Pancreas (tissue), 10 donors: ENCODE measurements at regions not wholly inside any gene's neighbourhood (a gene's known extent, or its start where the extent isn't known, plus 50 kb on each side); places are given as distances from the start of the nearest gene placed in this dataset.
A peak's percentile ranks its signal among the peaks of the same experiment; 100 is the strongest.

Experiments
- ATAC-seq, 4 donors: fragments of 200-7000 bp; cut with Tn5 transposase; one replicate each; pipeline versions ENCODE4 v1.8.0 to v1.9.1; 2020; ENCODE audit warnings: mild to moderate bottlenecking in 4 of 4, moderate library complexity in 4 of 4
- DNase-seq, 6 donors: peaks; one replicate each; pipeline ENCODE4 v3.0.0-alpha.2; 2020
- FAIRE-seq: peaks from 2 replicates; lab custom pipeline; 2012; peaks lifted over from hg19 to GRCh38; lab: Jason Lieb, UNC
- H3K27ac ChIP-seq, 4 donors: fragments of 200-600 bp; sonication (generic); 1 replicate in 3 of 4; 2 replicates in 1 of 4; pipeline versions ENCODE4 v1.5.0 to v1.8.0; 2020
- H3K27me3 ChIP-seq, 4 donors: fragments of 200-600 bp; one replicate each; pipeline ENCODE4 v1.8.0; 2021
- H3K36me3 ChIP-seq, 3 donors: fragments of 200-600 bp; sonication (generic) in 1 of 3; one replicate each; pipeline versions ENCODE4 v1.5.0 to v1.8.0; 2020 to 2021
- H3K4me1 ChIP-seq, 3 donors: fragments of 200-600 bp; one replicate each; pipeline ENCODE4 v1.8.0; 2021
- H3K4me3 ChIP-seq, 4 donors: fragments of 200-600 bp; sonication (generic) in 2 of 4; one replicate each; pipeline versions ENCODE4 v1.5.0 to v1.8.0; 2020 to 2021
- H3K9me3 ChIP-seq, 4 donors: fragments of 200-600 bp; one replicate each; pipeline ENCODE4 v1.8.0; 2021
- CTCF ChIP-seq, 4 donors: fragments of 200-600 bp; sonication (generic) in 3 of 4; IDR thresholded peaks; one replicate each; pipeline versions ENCODE4 v1.5.0 to v1.8.0; 2021; ENCODE audit warnings: antibody characterized with exemption in 4 of 4
- WGBS, 2 donors: extraction: QIAGEN DNeasy Blood & Tissue Kit; methylation state at CpG; one replicate each; pipeline ENCODE4 v1.1.7; 2013; 5-methylcytosine and 5-hydroxymethylcytosine counted together
- intact Hi-C, 3 donors: fragments of 100-400 bp; cut with DNase I; formaldehyde crosslinking; loops; one replicate each; pipeline versions ENCODE4 v1.11.1 to v1.14.2; 2022
- donor health status: healthy with polysubstance abuse.
- donor health status: DM: no; HTN: no; CAD: no; lungs with moderate emphysema.
- donor health status: DM: no; HTN: no; CAD: no.
- donor health status: control.
- donor health status: control.
- donor health status: Bipolar disorder and iron deficiency.
- donor health status: DM: yes; HTN: yes; CAD: no.
- donor health status: DM: no; HTN: no; CAD: no.
- donor health status: DM: no; HTN: no; CAD: no.
- donor health status: DM: yes; HTN: yes; CAD: no.

DNA sequence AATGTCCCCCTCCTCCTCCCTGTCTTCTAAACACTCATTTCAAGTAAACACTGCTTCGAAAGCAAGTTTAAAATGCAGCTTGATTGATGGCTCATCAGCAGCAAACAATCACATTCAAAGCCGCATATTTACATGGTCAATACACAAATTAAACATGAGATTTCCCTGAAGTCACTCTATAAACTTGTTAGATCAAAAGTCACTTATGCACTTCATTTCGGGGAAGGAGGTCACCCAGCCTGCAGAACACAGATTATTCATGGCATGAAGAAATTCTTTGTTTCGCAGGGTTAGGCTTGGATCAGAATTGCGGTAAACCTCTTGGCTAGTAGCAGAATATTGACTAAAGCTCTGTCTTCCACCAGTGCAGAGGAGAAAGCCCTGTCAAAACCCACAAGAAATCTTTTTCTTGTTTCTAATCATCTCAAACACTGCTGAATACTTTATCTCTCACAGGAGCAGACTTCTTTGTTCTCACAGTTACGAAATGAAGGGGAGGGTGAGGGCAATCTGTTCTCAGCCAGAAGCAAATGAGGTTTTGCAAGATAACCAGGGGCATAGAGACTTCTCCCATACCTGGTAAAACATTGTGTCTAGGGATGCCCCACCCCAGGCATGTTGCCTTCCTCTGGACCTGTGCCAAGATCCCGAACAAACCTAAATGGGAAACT is 133.3 kb upstream of the CHL1 start:
- peaks cover 0 to 6% (median 4%) of the 10 kb centered on the region in 3 donors for H3K4me1 ChIP-seq
- no peaks in the 10 kb centered on the region for H3K27me3 ChIP-seq
- H3K9me3 ChIP-seq = no peaks in the 10 kb centered on the region
- no peak for FAIRE-seq
- WGBS, 2 donors = 13 to 14% methylated on average over 7 of the region's 7 CpGs
- H3K36me3 ChIP-seq = no peaks in the 10 kb centered on the region
- H3K4me3 ChIP-seq = no peak overlapping the region
- ATAC-seq = peak in 3 of 4 donors; percentile 58 to 83 (median 70)
- TF ChIP-seq CTCF (IDR thresholded peaks at IDR 0.05) = no peak
- peak in 1 of 6 donors; percentile 21 for DNase-seq
- intact Hi-C loops = no loop called here
- H3K27ac ChIP-seq = peak overlapping the region in 1 of 4 donors; percentile 15

GRCh38 chr3:69690-70089 is 126.9 kb upstream of the CHL1 start:
- no peak for TF ChIP-seq CTCF (IDR thresholded peaks at IDR 0.05)
- Histone ChIP-seq H3K4me1 (no peaks in the 10 kb centered on the region), H3K4me3 (no peak overlapping the region), H3K9me3 (no peaks in the 10 kb centered on the region), H3K36me3 (no peaks in the 10 kb centered on the region), H3K27ac (no peak overlapping the region), H3K27me3 (peaks cover 0 to 4% (median 0%) of the 10 kb centered on the region in 4 donors)
- FAIRE-seq (no peak), ATAC-seq (peak in 2 of 4 donors; percentile 39 to 43), DNase-seq (no peak)
- intact Hi-C loops = no loop called here
- WGBS, 2 donors = 60 to 68% methylated on average over 1 of the region's 1 CpG

DNA sequence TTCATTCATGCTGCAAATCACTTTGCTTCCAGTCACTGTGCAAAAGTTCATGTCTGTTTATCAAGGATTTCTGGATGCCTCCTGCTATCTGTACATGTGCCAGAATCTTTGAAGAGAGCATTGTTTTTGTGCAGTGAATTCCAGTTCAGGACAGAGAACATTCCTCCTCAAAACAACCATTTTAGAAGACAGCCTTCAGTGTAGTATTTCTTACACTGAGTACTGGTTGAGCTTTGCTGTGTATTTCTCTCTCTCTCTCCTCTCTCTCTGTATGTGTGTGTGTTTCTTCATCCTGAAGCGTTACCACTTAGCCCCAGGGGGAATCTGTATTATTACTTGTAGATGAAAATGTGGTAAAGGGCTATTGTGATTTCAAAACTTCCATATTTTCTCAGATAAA is 123.8 kb upstream of the CHL1 start:
- Histone ChIP-seq H3K9me3 (no peaks in the 10 kb centered on the region), H3K27me3 (peaks cover 0 to 4% (median 0%) of the 10 kb centered on the region in 4 donors), H3K36me3 (no peaks in the 10 kb centered on the region), H3K27ac (no peak overlapping the region), H3K4me1 (no peaks in the 10 kb centered on the region), H3K4me3 (no peak overlapping the region)
- no peak for TF ChIP-seq CTCF (IDR thresholded peaks at IDR 0.05)
- ATAC-seq (peak in 3 of 4 donors; percentile 37 to 58 (median 55)), DNase-seq (no peak), FAIRE-seq (no peak)
- WGBS, 2 donors = 37 to 64% methylated on average over 1 of the region's 1 CpG
- intact Hi-C loops = no loop called here

GRCh38 chr3:73271-73670 is 123.3 kb upstream of the CHL1 start:
- Histone ChIP-seq H3K4me3 (no peak overlapping the region), H3K4me1 (no peaks in the 10 kb centered on the region), H3K27ac (no peak overlapping the region), H3K9me3 (no peaks in the 10 kb centered on the region), H3K27me3 (peaks cover 0 to 4% (median 0%) of the 10 kb centered on the region in 4 donors), H3K36me3 (no peaks in the 10 kb centered on the region)
- intact Hi-C loops = no loop called here
- FAIRE-seq = no peak
- no peak for ATAC-seq
- WGBS, 2 donors = 32 to 43% methylated on average over 2 of the region's 2 CpGs
- no peak for DNase-seq
- TF ChIP-seq CTCF (IDR thresholded peaks at IDR 0.05) = no peak

GRCh38 chr3:74676-75243 is 121.8 kb upstream of the CHL1 start:
- ATAC-seq (peak in 2 of 4 donors; percentile 17 to 26), DNase-seq (no peak), FAIRE-seq (no peak)
- no peak for TF ChIP-seq CTCF (IDR thresholded peaks at IDR 0.05)
- H3K9me3 ChIP-seq = no peaks in the 10 kb centered on the region
- intact Hi-C loops = no loop called here
- H3K4me1 ChIP-seq = no peaks in the 10 kb centered on the region
- no peaks in the 10 kb centered on the region for H3K27me3 ChIP-seq
- H3K36me3 ChIP-seq = no peaks in the 10 kb centered on the region
- 72% methylated on average over 3 of the region's 3 CpGs for WGBS, 2 donors
- peak overlapping the region in 1 of 4 donors; percentile 8 for H3K27ac ChIP-seq
- no peak overlapping the region for H3K4me3 ChIP-seq
